ENCODE measurements at regions not wholly inside any gene's neighbourhood (a gene's known extent, or its start where the extent isn't known, plus 50 kb on each side); places are given as distances from the start of the nearest gene placed in this dataset.

DNA sequence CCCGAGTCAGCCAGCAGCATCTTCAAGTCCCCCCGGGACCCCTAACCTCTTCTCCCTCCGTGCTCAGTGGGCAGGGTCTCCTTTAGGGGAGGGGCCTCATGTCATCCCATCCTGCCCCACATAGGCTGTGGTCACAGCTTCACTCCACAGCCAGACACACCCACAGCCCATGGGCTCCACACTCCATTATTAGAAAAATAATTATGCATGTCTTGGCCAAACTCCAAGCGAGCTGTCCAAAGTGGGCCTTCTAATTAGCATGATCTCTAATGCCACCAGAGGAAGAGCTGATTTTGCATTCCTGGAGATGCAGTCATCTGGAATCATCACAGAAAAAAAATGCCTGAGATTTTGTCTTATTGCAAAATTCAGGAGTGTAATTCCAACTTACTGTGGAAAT is 418.2 kb downstream of the IRX2 start:
- TF ChIP-seq CTCF (IDR thresholded peaks at IDR 0.05) (no peak), ZFX (IDR thresholded peaks at IDR 0.05; ENCODE audit: borderline replicate concordance) (no peak)

DNA sequence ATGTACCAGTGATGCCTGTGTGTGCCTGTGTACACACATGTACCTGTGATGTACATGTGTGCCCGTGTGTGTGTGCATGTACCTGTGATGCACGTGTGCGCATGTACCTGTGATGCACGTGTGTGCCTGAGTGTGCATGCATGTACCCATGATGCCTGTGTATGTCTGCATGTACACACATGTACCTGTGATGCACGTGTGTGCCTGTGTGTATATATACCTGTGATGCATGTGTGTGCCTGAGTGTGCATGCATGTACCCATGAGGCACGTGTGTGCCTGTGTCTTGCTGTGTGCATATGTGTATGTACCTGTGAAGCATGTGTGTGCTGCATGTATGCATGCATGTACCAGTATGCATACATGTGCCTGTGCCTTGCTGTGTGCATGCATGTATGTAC is 419.0 kb downstream of the IRX2 start:
- TF ChIP-seq CTCF (IDR thresholded peaks at IDR 0.05) (no peak), ZFX (IDR thresholded peaks at IDR 0.05; ENCODE audit: borderline replicate concordance) (no peak)
- no peak overlapping the region for H3K27ac ChIP-seq

More for the DNA sequence above, 418.2 kb downstream of the IRX2 start:
- H3K27ac ChIP-seq = no peak overlapping the region

- no peak overlapping the region for H3K27ac ChIP-seq
- TF ChIP-seq CTCF (IDR thresholded peaks at IDR 0.05) (no peak), ZFX (IDR thresholded peaks at IDR 0.05; ENCODE audit: borderline replicate concordance) (no peak)
Measured at GRCh38 chr5:2330325-2331130, 420.9 kb downstream of the IRX2 start.

DNA sequence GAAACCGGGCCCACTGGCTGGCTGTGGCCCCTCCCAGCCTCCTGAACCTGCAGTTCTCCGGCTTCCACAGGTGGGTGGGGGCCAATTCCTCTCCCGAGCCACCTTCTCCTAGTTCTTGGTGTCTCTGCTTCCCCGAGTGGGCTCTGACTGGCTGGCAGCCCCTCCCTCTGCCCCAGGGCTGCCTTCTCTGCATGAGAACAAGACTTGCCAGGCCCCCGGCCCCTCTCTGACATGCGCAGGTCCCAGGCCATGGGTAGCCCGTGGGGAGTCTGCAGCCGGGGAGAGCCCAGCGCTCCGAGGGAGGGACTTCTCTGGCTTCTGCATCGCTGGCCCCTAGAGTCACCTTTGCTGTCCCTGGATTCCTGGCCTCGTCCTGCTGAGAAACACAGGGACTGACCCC is 421.7 kb downstream of the IRX2 start:
- TF ChIP-seq ZFX (IDR thresholded peaks at IDR 0.05; ENCODE audit: borderline replicate concordance) = no peak
- TF ChIP-seq CTCF (IDR thresholded peaks at IDR 0.05) = no peak
- no peak overlapping the region for H3K27ac ChIP-seq

GRCh38 chr5:2326601-2327000 is 424.9 kb downstream of the IRX2 start:
- no peak overlapping the region for H3K27ac ChIP-seq
- TF ChIP-seq ZFX (IDR thresholded peaks at IDR 0.05; ENCODE audit: borderline replicate concordance) = no peak
- no peak for TF ChIP-seq CTCF (IDR thresholded peaks at IDR 0.05)

DNA sequence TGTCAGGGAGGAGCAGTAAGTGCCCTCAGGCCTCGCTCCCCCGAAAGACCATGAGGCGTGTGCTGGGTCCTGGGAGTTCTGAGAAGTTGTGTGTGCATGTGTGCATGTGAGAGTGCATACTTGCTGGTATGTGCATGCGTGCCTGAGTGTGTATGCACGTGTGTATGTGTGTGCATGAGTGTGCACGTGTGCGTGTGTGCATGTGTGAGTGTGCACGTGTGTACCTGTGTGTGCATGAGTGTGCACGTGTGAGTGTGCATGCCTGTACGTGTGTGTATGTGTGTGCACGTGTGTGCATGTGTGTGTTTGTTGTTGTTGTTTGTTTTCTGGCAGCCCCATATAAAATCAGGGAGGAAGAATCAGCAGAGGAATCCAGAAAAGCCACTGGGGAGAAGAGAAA is 426.7 kb downstream of the IRX2 start:
- H3K27ac ChIP-seq = no peak overlapping the region

More for the DNA sequence above, 426.7 kb downstream of the IRX2 start:
- no peak for TF ChIP-seq CTCF (IDR thresholded peaks at IDR 0.05)
- TF ChIP-seq ZFX (IDR thresholded peaks at IDR 0.05; ENCODE audit: borderline replicate concordance) = no peak
